MM.1S (cell line): ENCODE measurements at regions not wholly inside any gene's neighbourhood (a gene's known extent, or its start where the extent isn't known, plus 50 kb on each side); places are given as distances from the start of the nearest gene placed in this dataset.

Experiments
- EZH2 ChIP-seq: fragments of 300-600 bp; sonication (generic); optimal IDR thresholded peaks from 2 replicates; pipeline ENCODE3; 2017; ENCODE audit warnings: low read depth, mild to moderate bottlenecking, antibody characterized with exemption, low read length, mixed read lengths
- EZH2phosphoT487 ChIP-seq: fragments of 300-600 bp; sonication (generic); IDR thresholded peaks from 2 replicates; pipeline ENCODE4 v1.6.1; 2018; ENCODE audit warnings: antibody characterized with exemption, low read length
- TF ChIP-seq, protein P1 (sequence below): fragments of 300-600 bp; sonication (generic); IDR thresholded peaks from 2 replicates; pipeline ENCODE4 v1.5.1; 2016; ENCODE audit warnings: antibody characterized with exemption, low read length, mixed read lengths

DNA sequence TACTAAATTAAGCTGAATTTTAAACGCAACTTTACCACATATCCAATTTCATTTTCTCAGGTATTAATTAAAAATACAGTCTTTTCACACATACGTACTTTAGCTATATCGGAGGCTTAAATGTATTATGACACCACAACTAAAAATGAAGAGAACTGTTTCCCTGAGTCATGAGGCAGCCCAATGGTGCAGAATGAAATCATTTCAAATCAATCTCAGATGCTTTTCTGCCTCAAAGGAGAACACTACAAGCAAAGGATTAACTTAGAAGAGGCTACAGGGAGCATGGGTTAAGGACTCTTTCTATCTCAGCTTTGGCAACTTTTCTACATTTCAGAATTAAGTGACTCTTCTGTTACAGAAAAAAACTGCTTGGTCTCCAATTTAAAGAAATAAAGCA is 516.3 kb upstream of the HTR2A start:
- TF ChIP-seq, protein P1, sequence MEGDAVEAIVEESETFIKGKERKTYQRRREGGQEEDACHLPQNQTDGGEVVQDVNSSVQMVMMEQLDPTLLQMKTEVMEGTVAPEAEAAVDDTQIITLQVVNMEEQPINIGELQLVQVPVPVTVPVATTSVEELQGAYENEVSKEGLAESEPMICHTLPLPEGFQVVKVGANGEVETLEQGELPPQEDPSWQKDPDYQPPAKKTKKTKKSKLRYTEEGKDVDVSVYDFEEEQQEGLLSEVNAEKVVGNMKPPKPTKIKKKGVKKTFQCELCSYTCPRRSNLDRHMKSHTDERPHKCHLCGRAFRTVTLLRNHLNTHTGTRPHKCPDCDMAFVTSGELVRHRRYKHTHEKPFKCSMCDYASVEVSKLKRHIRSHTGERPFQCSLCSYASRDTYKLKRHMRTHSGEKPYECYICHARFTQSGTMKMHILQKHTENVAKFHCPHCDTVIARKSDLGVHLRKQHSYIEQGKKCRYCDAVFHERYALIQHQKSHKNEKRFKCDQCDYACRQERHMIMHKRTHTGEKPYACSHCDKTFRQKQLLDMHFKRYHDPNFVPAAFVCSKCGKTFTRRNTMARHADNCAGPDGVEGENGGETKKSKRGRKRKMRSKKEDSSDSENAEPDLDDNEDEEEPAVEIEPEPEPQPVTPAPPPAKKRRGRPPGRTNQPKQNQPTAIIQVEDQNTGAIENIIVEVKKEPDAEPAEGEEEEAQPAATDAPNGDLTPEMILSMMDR: no peak
- TF ChIP-seq EZH2 (no peak), EZH2phosphoT487 (no peak)
